Cardiac muscle cell (in vitro differentiated cells and primary cell): ENCODE measurements at regions not wholly inside any gene's neighbourhood (a gene's known extent, or its start where the extent isn't known, plus 50 kb on each side); places are given as distances from the start of the nearest gene placed in this dataset.

Source experiments
- DNase-seq, 2 donors: peaks; one replicate each; pipeline versions ENCODE4 v3.0.0 to v3.0.0-alpha.2; 2010 to 2017; ENCODE audit warnings: low read depth in 1 of 2, low spot score in 1 of 2
- H3K27ac ChIP-seq: fragments of 200-600 bp; sonication (generic); 2 replicates; pipeline ENCODE4 v1.5.1; 2016
- H3K27me3 ChIP-seq: fragments of 200-600 bp; sonication (generic); 2 replicates; pipeline ENCODE4 v1.6.0; 2016; ENCODE audit warnings: control low read depth
- H3K36me3 ChIP-seq: fragments of 200-600 bp; sonication (generic); 2 replicates; pipeline ENCODE4 v1.5.1; 2016; ENCODE audit warnings: control low read depth
- H3K4me1 ChIP-seq: fragments of 200-600 bp; sonication (generic); 2 replicates; pipeline ENCODE4 v1.8.1; 2017; ENCODE audit warnings: low read depth, mild to moderate bottlenecking, mixed run types
- H3K4me3 ChIP-seq: fragments of 200-600 bp; sonication (generic); 2 replicates; pipeline ENCODE4 v1.5.1; 2016; ENCODE audit warnings: mild to moderate bottlenecking
- H3K9me3 ChIP-seq: fragments of 200-600 bp; sonication (generic); 2 replicates; pipeline ENCODE4 v1.5.1; 2017; ENCODE audit warnings: low read depth, mild to moderate bottlenecking, control low read depth
- CTCF ChIP-seq: IDR thresholded peaks from 2 replicates; pipeline ENCODE4 v1.5.1; 2012; ENCODE audit warnings: low read depth, mild to moderate bottlenecking, low read length

- no peak overlapping the region for H3K27ac ChIP-seq
- H3K4me1 ChIP-seq, result no peaks in the 10 kb centered on the region
- TF ChIP-seq CTCF, result no peak
- H3K4me3 ChIP-seq, result no peak overlapping the region
- no peak for DNase-seq
- no peaks in the 10 kb centered on the region for H3K9me3 ChIP-seq
- H3K27me3 ChIP-seq, result no peaks in the 10 kb centered on the region
- H3K36me3 ChIP-seq, result no peaks in the 10 kb centered on the region
Measured at GRCh38 chr18:67347438-67347837, 169.1 kb downstream of the DSEL start.

GRCh38 chr18:67342159-67342558 is 174.4 kb downstream of the DSEL start:
- no peak overlapping the region for H3K4me3 ChIP-seq
- no peaks in the 10 kb centered on the region for H3K27me3 ChIP-seq
- no peaks in the 10 kb centered on the region for H3K4me1 ChIP-seq
- no peak for DNase-seq
- no peak overlapping the region for H3K27ac ChIP-seq
- TF ChIP-seq CTCF, result no peak
- H3K36me3 ChIP-seq, result no peaks in the 10 kb centered on the region
- H3K9me3 ChIP-seq, result no peaks in the 10 kb centered on the region

DNA sequence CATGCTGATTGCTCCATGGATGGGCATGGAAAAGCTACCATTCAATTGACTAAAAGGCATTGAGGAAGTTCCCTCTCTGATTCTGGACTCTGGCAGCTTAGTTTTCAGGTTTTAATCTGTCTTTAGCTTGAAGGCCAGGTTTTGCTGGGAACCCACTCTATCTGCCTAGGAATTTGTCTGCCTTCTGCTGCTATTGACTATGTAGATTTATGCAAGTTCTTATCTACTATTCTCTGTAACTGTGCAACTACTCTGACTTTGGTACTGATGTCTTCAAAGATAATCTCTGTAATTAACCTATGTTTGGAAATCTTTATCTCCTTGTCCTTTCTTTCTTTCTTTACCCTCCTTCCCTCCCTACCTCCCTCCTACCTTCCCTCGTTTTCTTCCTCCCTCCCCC is 178.8 kb downstream of the DSEL start:
- DNase-seq, result no peak
- H3K36me3 ChIP-seq, result no peaks in the 10 kb centered on the region
- no peaks in the 10 kb centered on the region for H3K4me1 ChIP-seq
- no peak overlapping the region for H3K27ac ChIP-seq
- no peaks in the 10 kb centered on the region for H3K9me3 ChIP-seq
- TF ChIP-seq CTCF, result no peak
- no peak overlapping the region for H3K4me3 ChIP-seq
- H3K27me3 ChIP-seq, result no peaks in the 10 kb centered on the region

DNA sequence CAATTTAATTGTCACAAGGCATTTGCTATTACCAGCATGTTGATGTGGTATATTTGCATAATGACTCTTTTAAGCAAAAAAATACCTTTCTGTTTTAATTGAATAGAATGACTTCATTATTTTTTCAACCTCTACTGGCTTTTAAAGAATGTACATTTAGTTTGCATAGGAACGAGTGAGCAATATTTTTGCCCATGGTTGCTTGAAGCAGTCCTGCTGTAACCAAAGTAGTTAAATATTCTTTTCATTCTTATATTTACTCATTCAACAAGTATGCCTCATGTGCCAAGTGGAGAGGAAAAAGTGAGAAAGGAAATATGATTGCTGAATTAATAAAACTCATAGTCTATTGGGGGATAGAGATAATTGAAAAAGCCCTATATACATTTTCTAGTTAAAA is 184.7 kb downstream of the DSEL start:
- no peaks in the 10 kb centered on the region for H3K36me3 ChIP-seq
- DNase-seq, result no peak
- no peak overlapping the region for H3K4me3 ChIP-seq
- no peaks in the 10 kb centered on the region for H3K4me1 ChIP-seq
- H3K27ac ChIP-seq, result no peak overlapping the region
- no peak for TF ChIP-seq CTCF
- H3K27me3 ChIP-seq, result no peaks in the 10 kb centered on the region
- no peaks in the 10 kb centered on the region for H3K9me3 ChIP-seq

DNA sequence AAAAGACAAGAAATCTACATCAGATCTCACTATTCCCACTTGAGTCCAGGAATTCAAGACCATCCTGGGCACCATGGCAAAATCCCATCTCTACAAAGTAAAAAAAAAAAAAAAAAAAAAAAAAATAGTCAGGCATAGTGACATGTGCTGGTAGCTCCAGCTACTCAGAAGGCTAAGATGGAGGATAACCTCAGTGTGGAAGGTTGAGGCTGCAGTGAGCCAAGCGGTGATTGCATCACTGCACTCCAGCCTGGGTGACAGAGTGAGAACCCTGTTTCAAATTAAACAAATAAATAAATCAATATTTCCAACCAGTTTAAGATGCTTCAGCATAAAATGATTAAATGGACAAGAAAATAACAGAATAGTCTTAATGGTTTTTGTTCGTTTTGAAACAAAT is 197.4 kb downstream of the DSEL start:
- Histone ChIP-seq H3K27ac (no peak overlapping the region), H3K4me3 (no peak overlapping the region), H3K27me3 (no peaks in the 10 kb centered on the region), H3K9me3 (no peaks in the 10 kb centered on the region), H3K36me3 (no peaks in the 10 kb centered on the region), H3K4me1 (no peaks in the 10 kb centered on the region)
- TF ChIP-seq CTCF, result no peak
- no peak for DNase-seq

GRCh38 chr18:67318651-67319050 is 197.9 kb downstream of the DSEL start:
- Histone ChIP-seq H3K27me3 (no peaks in the 10 kb centered on the region), H3K27ac (no peak overlapping the region), H3K4me1 (no peaks in the 10 kb centered on the region), H3K36me3 (no peaks in the 10 kb centered on the region), H3K9me3 (no peaks in the 10 kb centered on the region), H3K4me3 (no peak overlapping the region)
- no peak for TF ChIP-seq CTCF
- no peak for DNase-seq
